ENCODE measurements at regions not wholly inside any gene's neighbourhood (a gene's known extent, or its start where the extent isn't known, plus 50 kb on each side); places are given as distances from the start of the nearest gene placed in this dataset.

- H3K27ac ChIP-seq (ENCODE audit: low read length) = no peak overlapping the region
- H2AFZ ChIP-seq (ENCODE audit: low read length) = no peak overlapping the region
- no peaks in the 10 kb centered on the region for H3K9me2 ChIP-seq (replicated peaks; ENCODE audit: low read length)
- H3K9me3 ChIP-seq (ENCODE audit: low read length) = no peaks in the 10 kb centered on the region
- H3F3A ChIP-seq (ENCODE audit: low read length, unreplicated experiment) = no peaks in the 10 kb centered on the region
- no peak overlapping the region for H3K4me2 ChIP-seq (ENCODE audit: low read length)
- no peak overlapping the region for H3K9ac ChIP-seq (ENCODE audit: low read length)
- H3K36me3 ChIP-seq (ENCODE audit: low read depth, low read length) = no peaks in the 10 kb centered on the region
- intact Hi-C loops (cut with micrococcal nuclease) = no loop called here
- no TSS peak for BruUV-seq (replicated peaks)
- H3K27me3 ChIP-seq (ENCODE audit: low read length) = no peaks in the 10 kb centered on the region
- TF ChIP-seq EZH2phosphoT487 (IDR thresholded peaks at IDR 0.05; ENCODE audit: borderline replicate concordance, low read length) (no peak), EZH2 (IDR thresholded peaks at IDR 0.05; ENCODE audit: low read length, unreplicated experiment) (no peak), CTCF (conservative IDR thresholded peaks at IDR 0.05; ENCODE audit: low read depth, low read length) (no peak)
- no peak for ATAC-seq
- ChIA-PET CTCF (no interaction called here), POLR2A (ENCODE audit: unreplicated experiment) (no interaction called here)
- H4K20me1 ChIP-seq (ENCODE audit: low read length) = no peaks in the 10 kb centered on the region
- no peak for DNase-seq
- H3K79me2 ChIP-seq (ENCODE audit: low read length) = no peaks in the 10 kb centered on the region
- H3K4me3 ChIP-seq (ENCODE audit: low read length) = no peak overlapping the region
- no peaks in the 10 kb centered on the region for H3K4me1 ChIP-seq (ENCODE audit: insufficient read depth, low read length)
Measured at GRCh38 chr2:64852771-64853241, 136.4 kb upstream of the SLC1A4 start.

GRCh38 chr2:64853306-64853705, 135.9 kb upstream of the SLC1A4 start:
- H3K27ac ChIP-seq (ENCODE audit: low read length) = no peak overlapping the region
- H3K4me3 ChIP-seq (ENCODE audit: low read length) = no peak overlapping the region
- ChIA-PET CTCF (no interaction called here), POLR2A (ENCODE audit: unreplicated experiment) (no interaction called here)
- no peaks in the 10 kb centered on the region for H3K9me3 ChIP-seq (ENCODE audit: low read length)
- no peaks in the 10 kb centered on the region for H3K79me2 ChIP-seq (ENCODE audit: low read length)
- ATAC-seq = no peak
- no peak overlapping the region for H3K9ac ChIP-seq (ENCODE audit: low read length)
- H3K4me2 ChIP-seq (ENCODE audit: low read length) = no peak overlapping the region
- TF ChIP-seq EZH2phosphoT487 (IDR thresholded peaks at IDR 0.05; ENCODE audit: borderline replicate concordance, low read length) = no peak
- TF ChIP-seq CTCF (conservative IDR thresholded peaks at IDR 0.05; ENCODE audit: low read depth, low read length) = no peak
- TF ChIP-seq EZH2 (IDR thresholded peaks at IDR 0.05; ENCODE audit: low read length, unreplicated experiment) = no peak
- no peak overlapping the region for H2AFZ ChIP-seq (ENCODE audit: low read length)
- intact Hi-C loops (cut with micrococcal nuclease) = no loop called here
- H3K4me1 ChIP-seq (ENCODE audit: insufficient read depth, low read length) = peaks cover under 1% of the 10 kb centered on the region; the same call in 1 of the 2 replicates
- DNase-seq = no peak
- H4K20me1 ChIP-seq (ENCODE audit: low read length) = no peaks in the 10 kb centered on the region
- H3K27me3 ChIP-seq (ENCODE audit: low read length) = no peaks in the 10 kb centered on the region
- no peaks in the 10 kb centered on the region for H3F3A ChIP-seq (ENCODE audit: low read length, unreplicated experiment)
- no peaks in the 10 kb centered on the region for H3K36me3 ChIP-seq (ENCODE audit: low read depth, low read length)
- H3K9me2 ChIP-seq (replicated peaks; ENCODE audit: low read length) = no peaks in the 10 kb centered on the region
- BruUV-seq (replicated peaks) = no TSS peak

- CTCF ChIA-PET = no interaction called here
- no peak for ATAC-seq
- Histone ChIP-seq H3K4me3 (ENCODE audit: low read length) (no peak overlapping the region), H3K9me2 (replicated peaks; ENCODE audit: low read length) (no peaks in the 10 kb centered on the region), H3K27ac (ENCODE audit: low read length) (no peak overlapping the region), H3K79me2 (ENCODE audit: low read length) (no peaks in the 10 kb centered on the region), H3K36me3 (ENCODE audit: low read depth, low read length) (no peaks in the 10 kb centered on the region), H3K9ac (ENCODE audit: low read length) (no peak overlapping the region), H2AFZ (ENCODE audit: low read length) (no peak overlapping the region), H3K4me1 (ENCODE audit: insufficient read depth, low read length) (peaks cover 6% of the 10 kb centered on the region), H4K20me1 (ENCODE audit: low read length) (no peaks in the 10 kb centered on the region), H3K27me3 (ENCODE audit: low read length) (no peaks in the 10 kb centered on the region), H3F3A (ENCODE audit: low read length, unreplicated experiment) (no peaks in the 10 kb centered on the region), H3K9me3 (ENCODE audit: low read length) (no peaks in the 10 kb centered on the region), H3K4me2 (ENCODE audit: low read length) (no peak overlapping the region)
- POLR2A ChIA-PET (ENCODE audit: unreplicated experiment) = no interaction called here
- BruUV-seq (replicated peaks) = no TSS peak
- DNase-seq = no peak
- TF ChIP-seq EZH2 (IDR thresholded peaks at IDR 0.05; ENCODE audit: low read length, unreplicated experiment) (no peak), EZH2phosphoT487 (IDR thresholded peaks at IDR 0.05; ENCODE audit: borderline replicate concordance, low read length) (no peak), CTCF (conservative IDR thresholded peaks at IDR 0.05; ENCODE audit: low read depth, low read length) (no peak)
- intact Hi-C loops (cut with micrococcal nuclease) = no loop called here
Measured at GRCh38 chr2:64853894-64854293, 135.3 kb upstream of the SLC1A4 start.

Data from PC-3 (cell line).